ENCODE measurements at regions not wholly inside any gene's neighbourhood (a gene's known extent, or its start where the extent isn't known, plus 50 kb on each side); places are given as distances from the start of the nearest gene placed in this dataset.

- TF ChIP-seq CTCF (IDR thresholded peaks at IDR 0.05) (no peak), POLR2AphosphoS5 (IDR thresholded peaks at IDR 0.05; ENCODE audit: insufficient read depth in 1 of 2, low read depth in 1 of 2) (no peak)
These were observed 156.1 kb upstream of the CYRIA start for GRCh38 chr2:16821692-16822091.
